GM19240 (cell line): ENCODE measurements at regions not wholly inside any gene's neighbourhood (a gene's known extent, or its start where the extent isn't known, plus 50 kb on each side); places are given as distances from the start of the nearest gene placed in this dataset.
"Not testable (repeated sequence)": the region's sequence is repeated elsewhere in the genome, so short reads cannot be mapped to it uniquely, and the experiment has no call there.

Source experiments
- DNase-seq: peaks from one replicate; pipeline ENCODE4 v3.0.0; 2011; ENCODE audit warnings: low spot score; ENCODE audit not compliant: insufficient read length

DNA sequence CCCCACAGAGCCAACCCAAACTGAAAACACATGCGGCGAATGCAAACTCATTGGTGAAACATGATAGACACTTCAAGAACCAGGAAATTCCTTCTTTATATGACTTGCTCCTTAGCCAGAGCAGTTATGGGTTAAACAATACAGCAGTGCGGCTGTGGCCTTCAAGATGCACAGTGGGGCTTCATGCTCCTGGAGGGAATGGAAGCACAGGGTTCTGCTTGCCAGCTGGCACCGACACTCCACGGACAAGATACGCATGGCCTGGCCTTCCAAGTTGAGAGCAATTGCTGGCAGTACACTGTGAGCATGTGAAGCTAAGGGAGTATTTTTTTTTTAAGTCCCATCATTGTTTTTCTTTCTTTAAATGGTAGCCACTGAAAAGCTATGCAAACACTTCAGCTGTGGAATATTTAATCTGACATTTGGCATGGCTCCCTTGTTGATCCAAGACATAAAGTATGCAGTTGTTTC, 451.6 kb upstream of the CD180 start:
- no peak for DNase-seq

DNA sequence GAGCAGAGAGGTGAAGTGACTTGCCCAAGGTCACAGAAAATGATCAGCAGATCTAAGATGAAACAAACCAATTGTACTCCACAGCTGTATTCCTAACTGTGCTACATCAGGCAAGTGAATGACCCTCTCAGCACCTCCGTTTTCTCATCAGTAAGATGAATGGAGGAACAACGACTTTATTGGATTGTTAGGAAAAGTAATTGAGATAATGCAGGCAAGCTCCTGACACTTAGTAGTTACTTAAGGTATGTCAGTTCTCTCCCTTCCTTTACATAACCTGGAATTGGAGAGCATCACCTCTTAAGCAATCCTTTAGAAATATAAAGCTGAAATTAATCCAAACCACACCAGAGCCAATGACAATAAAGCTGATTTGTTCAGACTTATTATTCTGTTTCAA, 451.2 kb upstream of the CD180 start:
- no peak for DNase-seq

DNA sequence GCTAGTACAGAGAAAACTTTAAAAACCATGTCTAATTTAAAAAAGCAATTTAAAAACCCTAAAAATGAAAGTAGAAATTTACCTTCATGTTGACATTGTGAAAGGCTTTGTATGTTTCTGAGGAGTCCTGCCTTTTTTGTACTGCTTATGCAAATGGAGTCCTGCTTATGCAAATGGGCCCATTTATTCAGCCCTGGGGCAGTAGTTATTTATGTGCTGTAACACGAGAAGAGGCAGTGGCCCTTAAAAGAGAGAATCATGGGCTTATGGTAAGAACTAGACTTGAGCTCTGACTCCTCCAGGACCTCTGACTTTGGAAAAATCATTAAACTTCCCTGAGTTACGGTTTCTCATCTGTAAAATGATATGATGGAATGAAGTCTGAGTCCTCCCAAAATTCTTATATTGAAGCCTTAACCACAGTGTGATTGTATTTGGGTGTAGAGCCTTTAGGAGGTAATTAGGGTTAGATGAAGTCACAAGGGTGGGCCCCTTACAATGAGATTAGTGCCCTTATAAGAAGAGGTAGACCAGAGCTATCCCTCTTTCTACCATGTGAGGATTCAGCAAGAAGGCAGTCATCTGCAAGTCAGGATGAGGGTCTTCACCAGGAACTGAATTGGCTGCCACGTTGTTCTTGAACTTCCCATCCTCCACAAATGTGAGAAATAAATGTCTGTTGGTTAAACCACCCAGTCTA, 447.8 kb upstream of the CD180 start:
- no peak for DNase-seq

DNA sequence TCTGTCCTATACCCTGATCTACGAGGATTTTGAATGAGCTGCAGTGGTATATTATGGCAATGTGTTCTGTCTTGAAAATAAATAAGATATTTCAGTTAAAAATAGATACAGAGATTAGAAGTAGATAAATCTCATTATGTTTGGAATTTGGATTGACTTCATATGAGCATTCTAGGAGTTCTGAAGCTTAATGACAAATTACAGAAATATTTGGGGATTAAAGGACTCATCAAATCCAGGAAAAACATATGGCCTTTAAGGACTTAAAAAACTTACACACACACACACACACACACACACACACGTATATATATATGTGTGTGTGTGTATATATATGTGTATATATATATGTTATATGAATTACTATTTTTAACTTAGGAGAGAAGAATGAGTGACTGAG, 446.9 kb upstream of the CD180 start:
- DNase-seq = no peak

DNA sequence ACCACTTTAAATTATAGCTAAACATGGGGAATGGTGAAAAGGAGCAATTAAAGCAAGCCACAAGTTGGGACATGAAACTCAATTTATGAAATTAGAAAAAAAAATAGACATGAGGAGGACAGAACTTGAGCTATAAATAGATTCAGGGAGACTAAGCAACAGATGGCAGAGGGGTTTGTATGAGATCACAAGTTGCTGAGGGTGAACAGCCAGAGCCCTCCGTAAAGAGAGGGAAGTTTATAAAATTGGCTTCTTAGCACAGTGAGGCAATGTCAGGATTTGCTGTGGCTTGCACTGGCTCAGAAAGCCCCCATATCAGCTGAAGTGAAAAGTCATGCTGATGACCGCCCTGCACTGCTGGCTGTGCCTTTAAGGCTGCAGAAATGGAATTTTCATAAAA, 443.4 kb upstream of the CD180 start:
- no peak for DNase-seq

DNA sequence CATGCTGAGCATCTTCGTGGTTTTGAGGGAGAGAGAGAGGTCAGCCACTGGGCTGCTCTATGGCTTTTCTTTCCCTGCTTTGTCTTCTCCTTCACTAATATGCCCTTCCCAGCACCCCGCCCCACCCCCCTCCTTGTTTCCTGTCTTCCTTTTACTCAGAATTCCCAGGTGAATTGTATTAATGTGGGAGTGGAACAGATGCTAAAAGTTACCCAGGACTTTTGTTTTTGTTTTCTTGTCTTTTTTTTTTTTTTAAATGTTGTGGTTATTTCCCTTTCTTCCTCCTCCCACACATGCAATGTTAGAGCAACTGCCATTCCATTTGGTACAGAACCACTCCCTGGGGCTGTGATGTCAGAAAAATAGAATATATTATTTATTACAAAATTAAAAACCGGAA, 442.7 kb upstream of the CD180 start:
- DNase-seq = no peak

DNA sequence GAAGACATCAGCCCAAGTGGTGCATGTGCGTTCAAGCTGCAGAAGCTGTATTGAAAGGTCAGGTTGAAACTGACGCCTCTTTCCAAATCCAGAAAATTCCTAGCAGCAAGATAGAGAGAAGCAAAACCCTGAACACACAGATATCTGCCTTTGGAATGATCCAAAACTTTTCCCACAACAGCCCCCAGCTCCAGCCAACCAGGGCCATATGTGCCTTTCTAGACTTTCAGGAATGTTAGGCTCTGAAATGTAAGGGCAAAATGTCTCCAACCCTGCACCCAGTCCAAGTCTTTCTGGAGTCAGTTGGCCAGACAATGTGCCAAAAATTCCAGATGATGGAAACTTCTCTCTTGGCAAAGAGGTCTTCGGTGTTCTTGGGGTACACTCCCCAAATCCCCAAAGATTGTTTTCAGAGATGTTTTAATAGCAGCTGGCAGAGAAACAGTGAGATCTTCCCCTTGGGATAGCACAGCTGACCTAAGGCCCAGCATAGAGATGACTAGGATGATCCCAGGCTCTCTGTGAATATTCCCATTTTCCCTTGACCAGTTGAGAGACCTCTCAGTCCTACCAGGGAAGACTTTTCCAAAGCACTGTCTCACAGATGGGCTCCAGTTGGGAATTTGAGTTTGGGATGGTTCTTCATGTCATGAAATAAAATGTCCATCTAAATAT, 440.4 kb upstream of the CD180 start:
- no peak for DNase-seq

DNA sequence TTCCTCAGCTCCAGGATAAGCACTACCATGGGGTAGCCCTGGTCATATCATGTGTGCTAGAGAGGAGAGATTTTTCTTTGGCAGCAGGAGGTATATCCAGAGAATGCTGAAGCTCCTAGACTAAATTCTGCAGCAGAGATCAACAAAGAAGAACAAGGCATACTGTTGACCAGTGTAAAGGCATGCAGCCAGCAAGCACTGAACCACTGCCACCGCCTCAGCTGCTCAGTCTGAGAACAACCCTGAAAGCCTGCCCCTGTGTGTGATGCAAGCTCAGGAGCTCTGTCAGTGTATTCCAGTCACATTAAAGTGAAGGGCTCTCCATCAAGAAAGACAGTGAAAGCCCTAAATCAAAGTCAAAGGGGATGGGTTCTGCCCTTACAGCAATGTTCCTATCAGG, 439.5 kb upstream of the CD180 start:
- DNase-seq = no peak

DNA sequence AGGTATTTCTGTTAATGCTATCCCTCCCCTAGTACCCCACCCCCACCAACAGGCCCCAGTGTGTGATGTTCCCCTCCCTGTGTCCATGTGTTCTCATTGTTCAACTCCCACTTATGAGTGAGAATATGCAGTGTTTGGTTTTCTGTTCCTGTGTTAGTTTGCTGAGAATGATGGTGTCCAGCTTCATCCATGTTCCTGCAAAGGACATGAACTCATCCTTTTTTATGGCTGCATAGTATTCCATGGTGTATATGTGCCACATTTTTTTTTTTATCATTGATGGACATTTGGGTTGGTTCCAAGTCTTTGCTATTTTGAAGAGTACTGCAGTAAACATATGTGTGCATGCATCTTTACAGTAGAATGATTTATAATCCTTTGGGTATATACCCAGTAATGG, 430.5 kb upstream of the CD180 start:
- DNase-seq = not testable (repeated sequence)

DNA sequence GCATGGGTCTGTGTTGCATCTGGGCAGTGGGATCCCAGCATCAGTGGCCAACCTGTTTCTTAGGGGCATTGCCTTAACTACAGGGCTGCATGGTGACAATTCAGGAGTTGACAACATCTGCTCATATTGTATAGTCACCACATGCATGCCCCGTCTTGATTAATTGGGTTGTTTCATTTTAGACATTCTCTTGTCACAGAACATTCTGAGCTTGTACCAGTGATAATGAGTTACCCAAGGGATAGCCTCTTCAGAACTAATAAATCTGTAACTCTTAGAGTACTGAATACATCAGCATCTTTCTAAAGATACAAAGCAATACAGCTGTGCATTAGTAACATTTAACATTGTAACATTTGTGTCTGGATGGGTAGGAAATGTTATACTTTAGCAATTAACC, 426.5 kb upstream of the CD180 start:
- no peak for DNase-seq

DNA sequence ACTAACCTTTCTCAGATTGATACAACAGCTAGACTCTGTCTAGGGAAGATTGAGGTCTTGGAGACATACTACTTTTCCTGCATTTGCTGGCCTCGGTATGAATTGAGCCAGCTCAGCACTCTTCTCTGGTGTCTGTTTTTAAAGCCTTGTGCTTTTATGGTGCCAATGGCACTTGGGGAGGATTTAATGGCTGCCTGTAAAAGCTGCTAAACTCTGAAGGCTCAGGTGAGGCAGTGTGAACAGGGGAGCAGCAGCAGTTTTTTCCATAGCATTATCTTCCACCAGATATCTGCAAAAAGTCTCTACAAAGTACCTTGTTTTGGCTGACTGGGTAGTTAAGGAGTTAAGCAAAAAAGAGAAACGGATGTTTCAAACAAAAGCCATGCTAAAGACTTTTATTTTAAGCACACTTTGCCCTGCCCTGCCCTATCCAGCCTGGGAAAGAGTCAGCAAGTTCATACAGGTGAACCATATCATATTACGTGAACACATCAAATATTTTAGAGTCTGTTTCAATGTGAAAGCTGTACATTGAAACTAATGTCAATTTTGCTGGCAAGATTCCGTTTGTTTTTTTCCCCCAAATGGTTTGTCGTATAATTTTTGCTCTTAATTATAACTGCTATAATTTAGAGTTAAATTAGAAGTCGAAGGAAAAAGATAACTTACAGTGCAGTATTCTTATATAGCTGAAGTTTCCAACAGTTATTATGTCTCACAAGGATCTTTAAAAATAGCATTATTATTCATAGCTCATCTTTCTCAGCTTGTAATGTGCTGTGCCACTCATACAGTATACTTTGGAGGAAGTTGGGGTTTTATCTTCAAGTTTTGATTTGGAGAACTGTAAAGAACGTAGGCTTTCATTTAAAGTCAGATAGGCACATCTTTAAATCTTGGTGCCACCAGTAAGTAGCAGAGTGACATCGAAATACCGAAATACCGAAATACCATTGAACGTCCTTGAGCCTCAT, 424.1 kb upstream of the CD180 start:
- DNase-seq = no peak

DNA sequence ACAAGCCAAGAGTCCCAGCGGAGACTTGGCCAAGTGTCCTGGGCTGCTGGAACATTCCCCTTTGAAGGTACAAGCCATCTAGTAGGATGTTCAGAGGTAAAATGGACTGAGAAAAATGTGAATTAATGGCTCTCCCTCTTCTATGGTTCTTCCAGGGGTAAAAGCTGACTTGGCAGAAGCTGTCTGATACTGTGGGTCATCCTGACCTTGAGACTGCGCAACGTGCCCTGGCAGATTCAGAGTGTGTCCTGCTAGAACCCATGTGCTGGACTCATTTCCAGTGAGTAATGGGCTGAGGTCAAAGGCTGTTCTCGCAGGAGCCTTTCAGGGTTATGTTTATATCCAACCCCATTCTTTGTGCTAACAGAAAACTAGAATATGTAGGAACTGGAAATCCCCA, 423.0 kb upstream of the CD180 start:
- no peak for DNase-seq

DNA sequence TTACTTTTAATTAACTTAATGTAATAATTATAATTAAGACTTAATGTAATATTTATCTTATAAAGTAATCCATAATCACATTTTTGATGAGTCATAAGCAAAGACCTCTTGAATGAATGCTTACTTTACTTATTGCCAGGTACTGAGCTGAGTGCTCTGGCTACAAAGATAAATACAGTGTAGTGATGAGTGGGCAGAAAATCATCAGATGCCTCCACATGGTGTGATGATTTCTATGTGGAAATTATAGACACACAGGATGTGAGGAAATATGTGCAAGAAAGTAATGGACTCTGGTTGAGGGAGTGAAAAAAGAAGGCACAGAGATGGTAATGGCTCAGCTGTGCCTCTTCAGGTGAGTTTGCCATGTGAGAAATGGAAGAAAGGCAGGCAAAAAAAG, 422.6 kb upstream of the CD180 start:
- no peak for DNase-seq

DNA sequence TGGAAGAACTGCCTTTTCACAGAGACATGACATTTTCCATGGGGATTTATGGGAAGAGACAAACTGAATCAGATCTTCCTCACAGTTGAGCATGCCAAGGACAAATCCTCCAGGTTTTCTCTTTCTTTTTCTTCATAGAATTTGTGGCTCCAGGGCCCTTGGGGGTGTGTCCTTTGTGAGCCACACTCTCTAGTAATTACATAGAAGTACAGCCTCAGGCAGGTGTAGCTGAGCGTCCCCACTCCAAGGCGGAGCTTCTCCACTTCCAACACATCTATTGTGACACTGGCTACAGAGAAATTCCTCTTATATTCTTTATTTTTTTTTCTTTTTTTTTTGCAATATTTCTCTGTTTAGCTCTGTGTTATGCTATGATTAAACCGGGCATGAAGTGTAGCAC, 420.5 kb upstream of the CD180 start:
- no peak for DNase-seq

DNA sequence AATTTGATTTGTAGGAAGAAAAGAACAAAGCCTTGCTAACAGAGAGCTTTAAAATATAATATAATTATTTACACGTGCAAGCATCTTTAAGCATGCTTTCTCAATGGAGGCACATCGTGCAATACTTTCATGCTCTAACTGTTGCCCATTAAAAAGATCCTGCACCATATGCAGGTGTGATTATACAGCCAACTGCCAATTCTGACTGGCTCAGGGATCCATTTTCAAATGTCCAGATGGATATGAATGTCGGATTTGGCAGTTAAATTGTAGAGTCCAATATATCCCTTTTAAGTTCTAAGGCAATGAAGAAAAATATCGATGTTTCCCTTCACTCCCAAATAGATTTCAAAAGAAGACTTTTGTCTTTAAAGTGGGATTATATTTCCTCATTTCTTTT, 416.4 kb upstream of the CD180 start:
- DNase-seq = no peak

DNA sequence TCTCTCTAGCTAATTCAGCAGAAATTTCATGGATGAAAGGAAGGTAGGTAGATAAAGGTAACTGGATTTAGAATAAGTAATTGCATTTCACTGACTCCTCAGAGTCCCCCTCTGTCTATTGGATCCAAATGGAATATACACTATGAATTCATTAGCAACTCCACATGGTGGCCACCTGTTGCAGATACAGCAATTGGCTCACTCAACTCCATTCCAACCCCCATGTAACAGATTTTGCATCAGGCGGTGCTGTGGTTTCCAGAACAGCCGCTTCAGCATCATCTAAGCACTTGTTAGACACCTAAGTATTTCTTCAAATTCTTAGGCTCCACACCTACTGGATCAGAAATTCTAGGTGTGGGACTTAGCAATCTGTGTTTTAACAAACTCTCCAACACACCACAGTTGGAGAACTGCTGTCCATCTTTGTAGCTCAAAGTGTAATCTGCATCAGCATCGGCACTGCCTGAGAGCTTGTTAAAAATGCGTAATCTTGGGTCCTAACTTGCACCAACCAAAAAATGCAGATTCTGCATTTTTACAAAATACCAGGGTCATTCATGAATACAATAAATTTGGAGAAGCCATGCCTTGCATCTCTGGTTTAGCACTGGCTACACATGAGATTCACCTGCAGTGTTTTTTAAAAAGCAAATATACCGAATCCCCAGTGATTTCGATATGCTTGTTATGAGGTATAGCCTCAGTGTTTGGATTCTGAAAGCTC, 413.8 kb upstream of the CD180 start:
- no peak for DNase-seq

DNA sequence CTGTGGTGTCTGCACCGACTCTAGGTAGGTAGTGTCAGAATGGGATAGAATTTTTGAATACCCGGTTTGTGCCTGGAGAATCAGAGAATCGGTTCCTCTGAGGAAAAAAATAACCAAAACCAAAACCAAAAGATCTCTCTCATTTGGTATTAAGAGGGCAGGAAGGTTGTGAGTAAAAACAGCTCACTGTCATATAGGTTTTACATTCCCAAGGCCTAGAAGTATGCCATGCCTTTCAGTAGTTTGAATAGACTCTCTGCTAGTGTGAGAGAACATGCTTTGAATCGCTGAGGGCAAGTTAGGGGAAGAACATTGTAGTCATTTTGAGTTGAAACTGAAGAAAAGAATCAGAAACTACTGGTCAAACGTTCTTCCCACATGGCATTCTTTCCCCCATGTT, 411.4 kb upstream of the CD180 start:
- DNase-seq = no peak

DNA sequence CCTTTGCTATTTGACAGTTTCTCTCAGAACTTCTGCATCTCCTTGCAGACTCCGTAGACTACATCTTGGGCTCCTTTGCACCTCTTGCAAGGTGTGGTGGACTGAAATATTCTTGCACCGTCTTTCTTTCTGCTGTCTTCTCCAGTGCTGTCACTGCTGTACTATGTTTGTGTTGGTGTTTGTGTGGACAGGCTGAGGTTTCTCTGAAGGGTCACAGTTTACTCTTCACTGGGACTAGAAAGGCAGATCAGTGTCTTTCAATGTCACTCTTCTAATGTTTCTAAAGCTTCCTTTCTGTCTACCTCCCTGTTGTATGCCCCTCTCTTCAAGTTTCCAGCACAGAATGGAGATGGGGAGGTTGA, 410.0 kb upstream of the CD180 start:
- DNase-seq = no peak

DNA sequence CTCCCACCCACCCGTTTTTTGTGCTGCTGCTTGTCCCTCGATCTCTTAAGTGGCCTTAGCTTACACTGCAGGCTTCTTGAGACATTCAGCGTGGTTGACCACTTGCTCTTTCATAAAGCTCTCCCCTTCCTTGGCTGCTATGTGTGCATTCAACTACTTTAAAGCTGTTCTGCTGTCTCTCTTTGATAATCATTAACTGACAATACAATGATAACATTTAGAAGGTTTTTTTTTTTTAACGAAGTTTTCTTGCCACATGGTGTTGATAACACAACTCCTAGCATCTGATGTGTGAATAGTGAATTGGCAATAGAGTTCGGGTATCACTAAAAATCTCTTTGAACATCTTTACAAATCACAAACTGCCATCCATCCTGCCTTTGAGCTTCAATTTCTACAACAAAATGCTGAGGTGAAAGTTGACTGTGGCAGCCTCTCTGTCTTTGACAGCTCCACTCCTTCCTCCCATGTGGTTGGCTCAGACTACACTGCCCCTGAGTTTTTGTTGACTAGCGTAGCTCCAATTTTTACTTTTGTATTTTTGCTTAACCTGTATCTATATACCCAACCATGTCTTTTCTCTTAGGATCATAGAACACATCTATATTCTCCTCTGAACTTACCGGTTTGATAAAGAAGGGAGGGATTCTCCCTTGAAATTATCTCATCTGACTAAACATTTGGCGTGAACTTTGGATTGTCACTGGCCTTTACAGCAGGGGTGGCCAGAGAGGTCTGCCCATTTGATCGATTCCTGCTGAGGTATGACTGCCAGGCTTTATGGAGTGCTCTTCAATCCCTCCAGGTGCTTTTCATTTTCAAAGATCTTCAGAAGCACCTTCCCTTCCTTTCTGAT, 409.4 kb upstream of the CD180 start:
- DNase-seq = no peak

DNA sequence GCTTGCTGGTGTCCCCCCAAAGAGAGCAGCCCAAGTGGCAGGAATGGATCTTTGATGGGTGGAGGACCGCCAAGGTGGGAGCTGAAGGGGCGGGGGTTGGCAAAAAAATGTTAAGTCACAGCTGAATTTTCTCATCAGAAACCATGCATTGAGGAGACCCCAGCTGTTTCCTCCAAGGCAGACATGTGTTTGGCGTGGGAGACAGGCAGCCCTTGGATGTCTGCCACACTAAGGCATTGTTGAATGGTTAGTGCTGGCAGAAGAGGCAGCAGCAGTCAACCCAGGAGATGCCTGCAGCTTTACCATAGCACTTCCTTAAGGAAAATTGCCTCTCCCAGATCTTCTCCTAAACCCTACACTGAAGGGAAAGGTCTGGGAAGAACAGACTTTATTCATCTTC, 394.9 kb upstream of the CD180 start:
- no peak for DNase-seq

DNA sequence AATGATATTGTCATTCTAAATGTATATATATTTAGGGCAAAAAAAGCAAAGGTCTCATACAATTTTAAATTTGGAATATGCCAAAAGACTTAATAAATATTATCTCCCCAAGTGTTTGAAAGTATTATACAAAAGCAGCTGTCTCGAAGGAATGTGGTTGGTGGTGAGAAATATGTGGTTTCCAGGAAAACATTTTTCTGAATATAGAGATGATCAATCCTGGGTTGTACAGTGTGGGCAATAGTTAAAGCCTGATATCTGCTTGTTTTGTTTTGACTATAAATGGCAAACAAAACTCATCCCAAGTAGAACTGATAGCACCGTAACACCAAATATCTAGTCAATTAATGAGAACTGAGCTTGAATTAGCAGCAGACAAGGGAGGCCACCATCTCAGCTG, 391.8 kb upstream of the CD180 start:
- DNase-seq = no peak
